Urothelium cell line (cell line): ENCODE measurements at regions not wholly inside any gene's neighbourhood (a gene's known extent, or its start where the extent isn't known, plus 50 kb on each side); places are given as distances from the start of the nearest gene placed in this dataset.

Experiments used
- DNase-seq: peaks from one replicate; pipeline ENCODE4 v3.0.0; 2011; ENCODE audit warnings: low spot score, mixed read lengths
- FAIRE-seq: peaks from 2 replicates; lab custom pipeline; 2011; peaks lifted over from hg19 to GRCh38; lab: Jason Lieb, UNC

- DNase-seq (no peak), FAIRE-seq (no peak)
These were observed 207.8 kb downstream of the TPBG start for GRCh38 chr6:82571455-82571854.

- FAIRE-seq (no peak), DNase-seq (no peak)
These were observed 209.8 kb downstream of the TPBG start for GRCh38 chr6:82573254-82573972.

- DNase-seq: no peak
- FAIRE-seq: no peak
These were observed 212.7 kb downstream of the TPBG start for GRCh38 chr6:82576284-82576683.

GRCh38 chr6:82584194-82584695 lies 220.6 kb downstream of the TPBG start:
- FAIRE-seq: no peak

GRCh38 chr6:82584856-82585255 lies 221.2 kb downstream of the TPBG start:
- no peak for FAIRE-seq
- DNase-seq: no peak

More at GRCh38 chr6:82584194-82584695, 220.6 kb downstream of the TPBG start:
- DNase-seq: no peak

- FAIRE-seq (no peak), DNase-seq (no peak)
These were observed 224.4 kb downstream of the TPBG start for GRCh38 chr6:82588020-82588419.

- DNase-seq: no peak
- no peak for FAIRE-seq
These were observed 225.3 kb downstream of the TPBG start for GRCh38 chr6:82588859-82589412.

- DNase-seq (peak; percentile 21), FAIRE-seq (no peak)
These were observed 226.0 kb downstream of the TPBG start for GRCh38 chr6:82589509-82590206.

- FAIRE-seq: no peak
- no peak for DNase-seq
These were observed 233.6 kb downstream of the TPBG start for GRCh38 chr6:82597201-82597600.

- DNase-seq (no peak), FAIRE-seq (no peak)
These were observed 239.2 kb downstream of the TPBG start for GRCh38 chr6:82602776-82603175.

GRCh38 chr6:82603871-82604270 lies 240.3 kb downstream of the TPBG start:
- DNase-seq: no peak
- no peak for FAIRE-seq

- DNase-seq (no peak), FAIRE-seq (no peak)
These were observed 244.5 kb downstream of the TPBG start for GRCh38 chr6:82607998-82608725.

- no peak for DNase-seq
- FAIRE-seq: no peak
These were observed 245.2 kb downstream of the TPBG start for GRCh38 chr6:82608781-82609180.

GRCh38 chr6:82611751-82612150 lies 248.1 kb downstream of the TPBG start:
- no peak for DNase-seq

GRCh38 chr6:82612475-82613039 lies 248.9 kb downstream of the TPBG start:
- DNase-seq (no peak), FAIRE-seq (no peak)

More at GRCh38 chr6:82611751-82612150, 248.1 kb downstream of the TPBG start:
- FAIRE-seq: no peak

GRCh38 chr6:82614518-82614917 lies 250.9 kb downstream of the TPBG start:
- DNase-seq (no peak), FAIRE-seq (no peak)

- FAIRE-seq (no peak), DNase-seq (no peak)
These were observed 252.9 kb downstream of the TPBG start for GRCh38 chr6:82616386-82617028.

GRCh38 chr6:82617648-82618047 lies 254.0 kb downstream of the TPBG start:
- DNase-seq: no peak
- no peak for FAIRE-seq

- FAIRE-seq (no peak), DNase-seq (no peak)
These were observed 256.0 kb downstream of the TPBG start for GRCh38 chr6:82619573-82619972.

- FAIRE-seq: no peak
- no peak for DNase-seq
These were observed 258.8 kb downstream of the TPBG start for GRCh38 chr6:82622461-82622860.
